ENCODE measurements at regions not wholly inside any gene's neighbourhood (a gene's known extent, or its start where the extent isn't known, plus 50 kb on each side); places are given as distances from the start of the nearest gene placed in this dataset.

DNA sequence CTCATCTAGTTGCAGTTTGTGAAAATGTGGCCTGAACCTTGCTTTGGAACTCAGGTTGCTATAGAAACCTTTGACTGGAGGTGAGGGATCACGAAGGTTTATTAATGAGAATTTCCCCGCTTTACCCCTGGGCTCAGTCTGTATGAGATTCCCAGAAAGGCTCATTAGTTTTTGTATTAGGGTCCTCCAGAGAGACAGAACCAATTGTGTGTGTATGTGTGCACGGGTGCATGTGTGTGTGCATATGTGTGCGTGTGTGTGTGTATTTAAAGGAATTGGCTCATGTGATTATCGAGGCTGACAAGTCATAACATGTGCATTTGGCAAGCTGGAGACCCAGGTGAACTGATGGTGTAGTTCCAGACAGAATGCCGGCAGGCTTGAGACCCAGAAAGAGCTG is 113.8 kb upstream of the DLX2 start:
- DNase-seq (ENCODE audit: low read depth), result no peak
- TF ChIP-seq, protein P1, sequence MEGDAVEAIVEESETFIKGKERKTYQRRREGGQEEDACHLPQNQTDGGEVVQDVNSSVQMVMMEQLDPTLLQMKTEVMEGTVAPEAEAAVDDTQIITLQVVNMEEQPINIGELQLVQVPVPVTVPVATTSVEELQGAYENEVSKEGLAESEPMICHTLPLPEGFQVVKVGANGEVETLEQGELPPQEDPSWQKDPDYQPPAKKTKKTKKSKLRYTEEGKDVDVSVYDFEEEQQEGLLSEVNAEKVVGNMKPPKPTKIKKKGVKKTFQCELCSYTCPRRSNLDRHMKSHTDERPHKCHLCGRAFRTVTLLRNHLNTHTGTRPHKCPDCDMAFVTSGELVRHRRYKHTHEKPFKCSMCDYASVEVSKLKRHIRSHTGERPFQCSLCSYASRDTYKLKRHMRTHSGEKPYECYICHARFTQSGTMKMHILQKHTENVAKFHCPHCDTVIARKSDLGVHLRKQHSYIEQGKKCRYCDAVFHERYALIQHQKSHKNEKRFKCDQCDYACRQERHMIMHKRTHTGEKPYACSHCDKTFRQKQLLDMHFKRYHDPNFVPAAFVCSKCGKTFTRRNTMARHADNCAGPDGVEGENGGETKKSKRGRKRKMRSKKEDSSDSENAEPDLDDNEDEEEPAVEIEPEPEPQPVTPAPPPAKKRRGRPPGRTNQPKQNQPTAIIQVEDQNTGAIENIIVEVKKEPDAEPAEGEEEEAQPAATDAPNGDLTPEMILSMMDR (IDR thresholded peaks at IDR 0.05; ENCODE audit: insufficient read depth, low read depth, low read length), result no peak

DNA sequence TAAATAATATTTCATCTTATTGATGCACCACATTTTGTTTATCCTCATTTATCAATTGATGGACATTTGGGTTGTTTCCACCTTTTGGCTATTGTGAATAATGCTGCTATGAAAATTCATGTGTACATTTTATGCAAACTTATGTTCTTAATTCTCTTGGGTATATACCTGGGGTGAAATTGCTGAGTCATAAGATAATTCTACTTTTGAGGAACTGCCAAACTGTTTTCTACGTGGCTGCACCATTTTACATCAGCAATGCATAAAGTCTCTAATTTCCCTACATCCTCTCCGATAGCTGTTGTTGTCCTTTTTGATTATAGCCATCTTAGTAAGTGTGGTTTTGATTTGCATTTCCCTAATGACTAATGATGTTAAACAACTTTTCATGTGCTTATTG is 116.5 kb upstream of the DLX2 start:
- DNase-seq (ENCODE audit: low read depth), result no peak
- TF ChIP-seq, protein P1 (IDR thresholded peaks at IDR 0.05; ENCODE audit: insufficient read depth, low read depth, low read length), result no peak
- H3K4me3 ChIP-seq (ENCODE audit: low read depth, low read length), result no peak overlapping the region

More for the DNA sequence above, 113.8 kb upstream of the DLX2 start:
- no peak overlapping the region for H3K4me3 ChIP-seq (ENCODE audit: low read depth, low read length)

DNA sequence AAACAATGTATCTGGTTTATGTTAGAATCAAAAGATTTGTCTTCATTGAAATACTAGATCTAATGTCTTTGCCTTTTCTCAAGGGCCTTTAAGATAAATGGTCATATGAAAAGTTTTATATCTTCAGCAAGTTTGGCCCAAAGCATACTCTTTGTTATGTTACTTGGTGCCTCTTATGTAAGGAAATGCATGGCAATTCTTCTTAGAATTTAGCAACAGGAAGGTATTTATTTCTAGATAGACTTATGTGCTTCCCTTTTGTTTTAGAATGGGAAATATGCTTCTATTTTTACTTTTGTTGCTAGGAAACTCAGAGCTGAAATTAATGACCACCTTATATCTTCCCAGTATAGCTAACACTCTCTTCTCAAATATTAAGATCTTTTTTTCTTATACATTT is 117.4 kb upstream of the DLX2 start:
- no peak overlapping the region for H3K4me3 ChIP-seq (ENCODE audit: low read depth, low read length)
- TF ChIP-seq, protein P1 (IDR thresholded peaks at IDR 0.05; ENCODE audit: insufficient read depth, low read depth, low read length), result no peak

DNA sequence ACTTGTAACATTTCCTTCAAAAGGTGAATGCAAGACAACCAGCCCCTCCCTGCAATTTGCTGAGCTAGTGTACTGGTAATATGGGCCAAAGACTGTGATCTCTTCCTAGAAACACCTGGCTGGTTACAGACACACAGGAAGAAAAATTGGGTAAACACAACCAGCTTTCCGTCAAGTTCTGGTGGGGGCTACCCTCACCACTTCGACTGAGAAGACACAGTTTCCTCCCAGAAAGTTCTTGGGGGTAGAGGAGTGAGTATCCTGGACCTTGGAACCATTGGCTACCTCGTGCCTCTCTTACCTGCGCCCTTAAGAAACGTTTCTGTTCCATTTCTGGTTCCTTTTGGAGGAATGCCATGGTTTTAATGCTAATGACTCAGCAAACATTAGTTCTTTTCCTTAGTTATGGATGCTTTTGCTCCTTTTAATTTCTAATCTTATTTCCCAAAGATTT is 120.9 kb upstream of the DLX2 start:
- DNase-seq (ENCODE audit: low read depth), result no peak
- TF ChIP-seq, protein P1 (IDR thresholded peaks at IDR 0.05; ENCODE audit: insufficient read depth, low read depth, low read length), result no peak
- no peak overlapping the region for H3K4me3 ChIP-seq (ENCODE audit: low read depth, low read length)

More for the DNA sequence above, 117.4 kb upstream of the DLX2 start:
- DNase-seq (ENCODE audit: low read depth), result no peak

DNA sequence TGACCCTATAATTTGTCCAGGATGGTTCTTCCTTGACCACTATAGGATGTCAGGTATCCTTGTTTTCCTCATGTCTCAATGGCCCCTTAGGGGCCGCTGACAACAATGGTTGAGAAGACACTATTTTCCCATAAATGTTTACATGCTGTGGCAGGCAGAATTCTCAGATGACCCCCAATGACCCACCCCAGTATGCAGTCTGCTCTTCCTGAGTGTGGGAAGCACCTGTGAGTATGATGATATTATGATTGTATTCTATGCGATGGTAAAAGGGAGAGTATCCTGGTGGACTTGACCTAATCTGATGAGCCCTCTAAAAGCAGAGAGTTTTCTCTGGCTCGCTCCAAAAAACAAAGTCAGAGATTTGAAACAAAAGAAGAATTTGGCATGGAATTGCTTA is 123.1 kb upstream of the DLX2 start:
- no peak overlapping the region for H3K4me3 ChIP-seq (ENCODE audit: low read depth, low read length)
- TF ChIP-seq, protein P1 (IDR thresholded peaks at IDR 0.05; ENCODE audit: insufficient read depth, low read depth, low read length), result no peak
- no peak for DNase-seq (ENCODE audit: low read depth)

DNA sequence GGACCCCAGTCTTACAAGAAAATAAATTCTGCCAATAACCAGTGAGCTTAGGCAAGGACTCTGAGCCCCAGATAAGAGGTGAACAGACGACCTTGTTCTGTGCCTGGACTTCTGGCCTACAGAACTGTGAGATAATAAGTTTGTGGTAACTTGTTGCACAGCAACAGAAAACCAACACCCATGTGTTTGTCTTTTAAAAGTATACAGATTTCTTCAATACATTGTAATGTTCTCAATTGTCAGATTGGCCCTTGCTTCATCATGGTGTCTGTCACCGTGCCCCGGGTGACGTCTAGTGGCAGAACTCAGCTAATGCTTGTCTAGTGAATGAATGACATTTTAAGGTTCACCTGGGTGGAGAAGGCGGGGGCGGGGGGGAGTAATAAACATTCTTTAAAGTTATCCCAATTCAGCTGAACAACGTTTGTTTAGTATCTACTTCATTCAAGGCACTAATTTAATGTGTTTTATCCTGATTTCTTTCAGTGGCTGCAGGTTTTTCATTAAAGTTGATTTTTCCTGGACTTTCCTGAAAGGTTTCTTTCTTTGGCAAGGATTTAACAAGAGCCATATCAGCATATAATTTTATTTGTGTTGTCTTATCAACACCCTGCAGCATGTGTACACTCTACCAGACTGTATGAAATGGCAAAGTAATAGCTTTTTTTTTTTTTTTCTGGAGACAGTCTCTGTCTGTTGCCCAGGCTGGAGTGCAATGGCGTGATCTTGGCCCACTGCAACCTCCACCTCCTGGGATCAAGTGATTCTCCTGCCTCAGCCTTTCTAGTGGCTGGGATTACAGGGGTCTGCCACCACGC is 123.8 kb upstream of the DLX2 start:
- H3K4me3 ChIP-seq (ENCODE audit: low read depth, low read length), result no peak overlapping the region
- TF ChIP-seq, protein P1 (IDR thresholded peaks at IDR 0.05; ENCODE audit: insufficient read depth, low read depth, low read length), result no peak
- no peak for DNase-seq (ENCODE audit: low read depth)

Data from fibroblast of villous mesenchyme (primary cell).